Muscle of arm (tissue), 1 donor: ENCODE measurements at regions not wholly inside any gene's neighbourhood (a gene's known extent, or its start where the extent isn't known, plus 50 kb on each side); places are given as distances from the start of the nearest gene placed in this dataset.
"Not testable (repeated sequence)": the region's sequence is repeated elsewhere in the genome, so short reads cannot be mapped to it uniquely, and the experiment has no call there.

Experiments
- DNase-seq: peaks from one replicate; pipeline ENCODE4 v3.0.0-alpha.2; 2013

DNA sequence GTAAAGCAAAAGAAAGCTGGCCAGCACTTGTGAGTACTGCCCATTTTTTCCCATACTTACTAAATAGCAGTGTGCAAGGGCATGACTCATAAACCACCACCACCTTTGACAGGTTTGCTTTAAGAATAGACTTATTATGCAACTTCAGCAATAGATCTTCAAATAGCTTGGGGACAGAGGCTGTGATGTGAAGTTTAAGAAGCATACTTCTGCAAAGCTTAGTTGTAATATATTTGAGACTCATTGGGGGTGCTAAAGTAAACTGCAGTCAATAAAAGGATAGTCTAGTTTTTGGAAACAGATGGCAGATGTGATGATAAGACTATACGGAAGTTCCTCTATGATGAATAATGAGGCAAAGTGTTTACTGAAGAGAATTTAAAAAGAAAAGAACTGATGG, 210.0 kb downstream of the PLA2G4A start:
- no peak for DNase-seq

DNA sequence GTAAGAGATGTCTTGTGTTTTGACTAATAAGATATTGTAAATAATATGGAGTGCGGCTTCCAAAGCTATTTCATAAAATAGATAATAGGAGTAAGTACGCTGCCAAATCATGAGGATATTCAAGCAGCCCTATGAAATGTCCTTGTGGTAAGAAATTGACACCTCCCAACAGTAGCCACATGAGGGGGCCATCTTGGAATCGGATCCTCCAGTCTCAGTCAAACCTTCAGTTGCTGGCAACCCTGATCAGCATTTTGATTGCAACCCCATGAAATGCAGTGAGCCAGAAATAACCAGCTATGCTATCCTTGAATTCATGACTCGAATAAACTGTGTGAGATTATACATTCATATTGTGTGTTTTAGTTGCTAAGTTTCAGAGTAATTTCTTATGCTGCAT, 212.4 kb downstream of the PLA2G4A start:
- no peak for DNase-seq

- no peak for DNase-seq
These were observed 213.8 kb downstream of the PLA2G4A start for GRCh38 chr1:187042538-187042937.

GRCh38 chr1:187043433-187043832, 214.7 kb downstream of the PLA2G4A start:
- not testable (repeated sequence) for DNase-seq

GRCh38 chr1:187044411-187044810, 215.7 kb downstream of the PLA2G4A start:
- DNase-seq = no peak

DNA sequence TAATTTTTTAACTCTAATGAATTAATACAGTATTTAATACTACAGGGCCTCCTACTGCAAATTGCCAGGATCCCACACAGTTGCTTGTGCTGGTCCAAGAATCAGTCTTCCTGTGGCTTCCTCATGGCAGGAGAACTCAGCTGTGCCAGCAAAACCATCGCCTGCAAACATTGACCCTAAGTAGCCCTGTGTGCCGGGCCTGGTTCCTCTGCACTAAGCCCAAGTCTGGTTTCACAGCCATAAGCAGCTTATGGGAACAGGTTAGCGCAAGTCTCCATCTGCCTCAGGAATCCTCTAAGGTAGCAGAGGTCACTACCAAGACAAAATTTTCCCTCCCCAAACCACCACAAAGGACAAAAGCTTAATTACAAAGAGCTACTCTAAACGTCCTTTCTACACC, 216.6 kb downstream of the PLA2G4A start:
- DNase-seq = no peak

DNA sequence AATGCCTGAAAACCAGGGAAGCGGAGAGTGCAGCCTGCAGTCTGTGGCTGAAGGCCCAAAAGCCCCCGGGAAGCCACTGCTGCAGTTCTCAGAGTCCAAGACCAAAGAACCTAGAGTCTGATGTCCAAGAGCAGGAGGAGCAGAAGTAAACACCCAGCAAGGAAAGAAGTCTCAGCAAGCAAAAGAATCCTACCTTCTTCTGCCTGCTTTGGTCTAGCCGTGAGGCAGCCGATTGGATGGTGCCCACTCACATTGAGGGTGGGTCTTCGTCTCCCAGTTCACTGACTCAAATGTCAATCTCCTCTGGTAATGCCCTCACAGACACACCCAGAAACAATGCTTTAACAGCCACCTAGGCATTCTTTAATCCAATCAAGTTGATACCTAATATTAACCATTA, 217.5 kb downstream of the PLA2G4A start:
- DNase-seq = no peak

GRCh38 chr1:187047298-187047697, 218.5 kb downstream of the PLA2G4A start:
- no peak for DNase-seq

GRCh38 chr1:187051618-187052232, 223.0 kb downstream of the PLA2G4A start:
- peak; percentile 31 for DNase-seq

GRCh38 chr1:187053876-187054275, 225.1 kb downstream of the PLA2G4A start:
- no peak for DNase-seq

DNA sequence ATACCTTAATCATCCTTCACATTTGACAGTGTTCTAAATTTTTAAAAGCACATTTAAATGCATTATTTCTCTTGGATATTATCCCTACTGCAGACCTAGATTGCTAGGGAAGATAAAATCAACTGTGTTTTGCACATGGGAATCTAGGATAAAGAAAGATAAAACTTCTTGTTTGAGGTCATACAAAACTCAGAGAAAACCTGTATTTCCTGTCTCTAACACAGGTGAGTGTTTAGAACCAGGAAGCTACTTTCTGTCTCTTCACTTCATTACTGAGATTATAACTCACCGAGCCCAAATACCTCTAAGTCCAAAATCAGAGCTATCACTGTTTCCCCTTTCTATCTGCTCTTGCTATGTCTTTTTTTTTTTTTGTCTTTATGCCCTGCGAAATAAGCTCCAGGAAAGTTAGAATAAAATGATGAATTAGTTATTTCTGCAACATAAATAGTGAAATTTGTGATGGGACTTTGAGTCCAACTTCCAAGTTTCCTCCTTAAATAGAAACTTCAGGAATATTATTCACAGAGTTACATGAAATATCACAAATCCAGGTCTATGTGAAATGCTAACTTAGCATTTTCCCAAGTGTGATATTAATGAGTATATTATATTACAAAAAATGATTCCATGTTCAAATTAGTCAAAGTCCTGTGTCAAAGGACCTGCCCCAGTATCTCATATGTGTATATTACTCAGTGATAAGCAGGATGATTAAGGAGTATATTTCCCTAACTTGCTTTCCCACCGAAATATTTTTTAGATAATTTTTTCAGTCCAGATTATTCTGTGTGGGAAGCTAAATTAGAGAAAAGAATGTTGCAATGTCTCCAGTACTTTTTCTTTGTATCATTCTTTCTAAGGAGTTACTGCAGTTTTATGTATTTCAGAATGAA, 226.4 kb downstream of the PLA2G4A start:
- no peak for DNase-seq

DNA sequence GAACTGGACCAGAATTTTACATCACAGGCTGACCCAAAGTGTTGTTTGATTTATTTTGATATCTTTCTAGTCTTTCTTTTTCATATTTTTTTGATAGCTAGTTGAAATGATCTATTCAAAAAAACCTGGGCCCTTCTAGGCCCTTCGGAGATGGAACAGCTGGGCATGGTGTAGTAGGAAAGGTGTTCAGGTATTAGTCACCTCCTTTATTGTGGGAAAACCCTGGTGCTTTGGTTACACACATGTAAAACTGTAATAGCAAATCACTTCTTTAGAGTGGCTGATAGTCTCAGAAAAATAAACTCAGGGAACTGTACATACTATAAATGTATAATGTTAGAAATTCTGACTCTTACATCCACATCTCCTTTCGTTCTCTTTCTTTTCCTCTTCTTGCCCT, 234.5 kb downstream of the PLA2G4A start:
- no peak for DNase-seq

GRCh38 chr1:187067160-187067559, 238.4 kb downstream of the PLA2G4A start:
- no peak for DNase-seq

- DNase-seq = no peak
These were observed 241.3 kb downstream of the PLA2G4A start for GRCh38 chr1:187070076-187070475.

DNA sequence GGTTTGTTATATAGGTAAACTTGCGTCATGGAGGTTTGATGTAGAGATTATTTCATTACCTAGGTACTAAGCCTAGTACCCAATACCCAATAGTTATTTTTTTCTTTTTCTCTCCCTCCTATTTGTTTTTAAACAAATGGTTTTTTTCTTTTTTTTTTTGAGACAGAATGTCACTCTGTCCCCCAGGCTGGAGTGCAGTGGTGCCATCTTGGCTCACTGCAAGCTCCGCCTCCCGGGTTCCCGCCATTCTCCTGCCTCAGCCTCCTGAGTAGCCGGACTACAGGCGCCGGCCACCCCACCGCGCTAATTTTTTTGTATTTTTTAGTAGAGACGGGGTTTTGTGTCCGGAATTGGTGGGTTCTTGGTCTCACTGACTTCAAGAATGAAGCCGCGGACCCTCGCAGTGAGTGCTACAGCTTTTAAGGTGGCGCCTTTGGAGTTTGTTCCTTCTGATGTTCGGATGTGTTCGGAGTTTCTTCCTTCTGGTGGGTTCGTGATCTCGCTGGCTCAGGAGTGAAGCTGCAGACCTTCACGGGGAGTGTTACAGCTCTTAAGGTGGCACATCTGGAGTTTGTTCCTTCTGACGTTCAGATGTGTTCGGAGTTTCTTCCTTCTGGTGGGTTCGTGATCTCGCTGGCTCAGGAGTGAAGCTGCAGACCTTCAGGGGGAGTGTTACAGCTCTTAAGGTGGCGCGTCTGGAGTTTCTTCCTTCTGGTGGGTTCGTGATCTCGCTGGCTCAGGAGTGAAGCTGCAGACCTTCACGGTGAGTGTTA, 243.7 kb downstream of the PLA2G4A start:
- DNase-seq = not testable (repeated sequence)

GRCh38 chr1:187073035-187073560, 244.3 kb downstream of the PLA2G4A start:
- DNase-seq = not testable (repeated sequence)

GRCh38 chr1:187073634-187074245, 245.0 kb downstream of the PLA2G4A start:
- not testable (repeated sequence) for DNase-seq

DNA sequence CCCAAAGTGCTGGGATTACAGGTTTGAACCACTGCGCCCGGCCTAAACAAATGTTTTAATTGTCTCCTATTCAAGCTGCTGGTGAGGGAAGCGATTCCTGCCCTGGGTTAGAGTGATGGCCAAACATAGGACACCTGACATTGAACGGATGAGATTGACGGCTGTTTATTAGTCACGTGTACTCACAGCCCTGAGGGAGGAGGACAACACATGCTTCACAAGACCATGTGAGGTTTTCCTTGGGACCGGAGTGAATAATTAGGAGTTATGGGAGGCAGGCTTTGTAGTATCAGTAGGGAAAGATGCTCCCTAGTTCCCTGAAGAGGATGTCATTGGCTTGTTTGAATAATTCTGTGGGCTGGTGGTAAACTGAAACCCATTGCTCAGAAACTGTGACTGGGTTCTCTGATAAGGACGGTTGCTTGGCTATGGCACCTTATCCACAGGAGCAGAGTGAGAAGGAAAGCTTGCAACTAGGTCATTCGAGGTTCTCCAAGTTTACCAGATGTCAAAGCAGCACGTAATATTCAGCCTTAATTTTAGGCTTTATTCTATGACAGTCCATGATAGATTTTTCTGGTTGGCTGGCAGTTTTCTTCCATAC, 245.8 kb downstream of the PLA2G4A start:
- no peak for DNase-seq

DNA sequence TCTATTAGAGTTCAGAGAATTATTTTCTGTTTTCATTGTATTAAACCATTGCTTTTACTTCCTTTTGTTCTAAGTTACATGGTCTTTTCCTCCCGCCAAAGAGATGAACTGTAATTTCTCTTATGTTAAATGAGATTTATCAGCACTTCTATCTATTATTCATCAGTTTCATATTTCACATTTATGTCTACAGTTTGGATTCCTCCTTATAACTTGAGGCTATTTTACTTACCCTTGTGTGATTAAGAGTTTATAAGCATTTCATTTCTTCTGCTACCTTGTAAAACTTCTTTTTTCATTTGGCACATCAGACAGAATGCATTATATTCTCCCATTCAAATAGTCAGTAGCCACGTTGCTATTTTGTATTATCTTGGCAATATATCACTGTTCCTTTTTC, 248.2 kb downstream of the PLA2G4A start:
- DNase-seq = no peak

GRCh38 chr1:187078321-187078720, 249.6 kb downstream of the PLA2G4A start:
- no peak for DNase-seq

DNA sequence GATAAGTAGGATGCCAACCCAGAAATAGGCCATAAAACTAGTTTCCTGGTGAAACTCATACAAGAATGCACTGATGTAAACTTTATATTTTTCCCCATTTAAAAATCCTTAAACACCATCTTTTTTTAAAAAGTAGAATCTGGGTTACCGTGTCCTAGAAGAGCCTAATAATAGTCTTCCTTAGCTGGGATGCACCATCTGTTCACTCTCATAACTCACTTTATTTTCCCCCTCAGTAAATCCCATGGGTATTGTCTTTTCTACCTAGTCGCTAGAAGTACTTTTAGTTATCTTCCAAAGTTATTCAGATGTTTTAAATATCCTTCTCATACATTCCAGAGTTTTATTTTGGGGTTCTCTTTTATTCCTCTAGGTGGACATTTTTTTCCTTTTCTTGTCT, 250.2 kb downstream of the PLA2G4A start:
- no peak for DNase-seq
